IPS-NIHi7 (cell line): ENCODE measurements at regions not wholly inside any gene's neighbourhood (a gene's known extent, or its start where the extent isn't known, plus 50 kb on each side); places are given as distances from the start of the nearest gene placed in this dataset.
"Not testable (repeated sequence)": the region's sequence is repeated elsewhere in the genome, so short reads cannot be mapped to it uniquely, and the experiment has no call there.

ENCODE experiments used
- DNase-seq: peaks from one replicate; pipeline ENCODE4 v3.0.0; 2012; ENCODE audit warnings: mixed read lengths; ENCODE audit errors: extremely low spot score

DNA sequence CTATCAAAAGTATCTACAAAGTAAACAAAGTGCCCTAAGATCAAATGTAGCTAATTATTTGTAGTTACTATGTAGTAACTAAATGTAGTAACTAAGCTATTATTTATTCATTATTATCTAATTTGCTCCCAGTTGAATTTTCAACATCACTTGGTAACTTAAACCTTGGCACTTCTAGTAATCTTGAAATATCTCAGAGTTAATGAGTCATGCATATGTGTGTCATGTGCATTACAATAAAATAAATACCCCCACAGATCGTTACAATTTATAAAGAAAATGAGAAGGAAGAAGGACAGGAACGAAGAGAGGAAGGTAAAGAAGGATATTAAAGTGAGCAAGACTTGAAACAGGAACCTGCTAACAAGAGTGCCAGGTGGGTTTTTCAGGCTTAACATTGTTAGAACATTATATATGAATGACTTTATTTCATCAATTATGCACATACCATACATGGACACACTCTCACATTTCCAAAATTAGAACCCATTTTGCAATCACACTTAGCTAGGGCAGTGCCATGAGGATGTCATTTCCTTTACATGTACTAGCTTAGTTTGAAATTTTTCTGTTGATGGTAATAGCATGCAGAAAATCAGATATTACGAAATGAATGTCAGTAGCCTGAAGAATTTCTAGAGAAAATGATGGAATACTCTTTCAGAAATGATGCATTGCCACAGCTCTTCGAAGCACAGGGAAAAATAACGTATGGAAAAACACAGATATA is 1670.4 kb upstream of the AGA start:
- no peak for DNase-seq

DNA sequence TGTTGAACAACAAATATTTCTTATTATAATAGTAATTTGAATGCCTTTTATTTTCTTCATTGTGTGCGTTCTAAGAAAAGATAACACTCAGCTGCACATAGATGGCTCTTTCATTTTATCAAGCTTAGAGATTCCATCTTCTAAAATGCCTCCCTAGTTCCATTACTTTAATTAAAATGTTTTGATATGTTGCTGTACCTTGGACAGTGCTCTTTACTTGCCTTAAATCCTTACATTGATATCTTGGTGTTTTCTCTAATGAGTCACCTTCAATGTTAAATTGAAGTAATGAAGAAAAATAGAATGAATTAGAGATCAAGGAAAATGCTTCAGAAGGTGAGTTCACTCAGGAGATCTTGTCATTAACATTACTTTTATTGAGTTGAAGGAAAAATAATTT is 1672.4 kb upstream of the AGA start:
- DNase-seq, result no peak

DNA sequence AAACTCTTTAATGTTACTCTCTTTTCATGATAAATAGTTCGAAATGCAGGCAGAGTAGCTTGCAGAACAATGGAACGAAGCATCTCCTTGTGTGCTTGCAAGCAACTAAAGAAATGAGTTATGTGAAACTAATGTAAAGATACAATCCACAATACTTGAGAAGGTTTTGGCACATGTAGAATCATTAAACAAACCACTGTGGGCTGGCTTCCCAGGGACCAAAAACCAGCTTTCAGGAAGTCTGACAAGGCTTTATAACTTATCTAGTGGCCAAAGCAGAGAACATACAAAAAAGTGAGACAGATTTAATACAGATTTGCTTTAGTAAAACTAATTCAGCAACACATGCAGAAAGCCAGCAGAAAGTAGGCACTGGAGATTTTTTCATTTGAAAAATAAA is 1673.8 kb upstream of the AGA start:
- DNase-seq, result no peak

DNA sequence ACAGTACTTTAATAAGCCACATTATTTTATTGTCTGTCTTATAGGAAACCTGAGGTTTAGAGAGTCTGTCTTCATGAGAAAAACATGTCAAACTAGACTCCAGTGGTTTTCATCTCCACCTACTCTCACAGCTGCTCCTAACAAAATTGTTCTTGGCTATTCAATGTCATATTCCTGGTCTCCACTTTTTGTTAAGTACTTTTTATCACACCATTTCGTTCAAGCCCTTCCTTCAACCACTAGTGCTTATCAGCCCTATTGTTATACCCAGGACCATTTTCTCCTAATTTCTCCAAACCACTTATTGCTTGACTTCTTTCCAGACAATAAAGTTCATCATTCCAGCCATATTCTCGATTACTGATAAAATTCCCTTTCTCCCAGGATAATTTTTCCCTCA is 1674.3 kb upstream of the AGA start:
- DNase-seq, result no peak

DNA sequence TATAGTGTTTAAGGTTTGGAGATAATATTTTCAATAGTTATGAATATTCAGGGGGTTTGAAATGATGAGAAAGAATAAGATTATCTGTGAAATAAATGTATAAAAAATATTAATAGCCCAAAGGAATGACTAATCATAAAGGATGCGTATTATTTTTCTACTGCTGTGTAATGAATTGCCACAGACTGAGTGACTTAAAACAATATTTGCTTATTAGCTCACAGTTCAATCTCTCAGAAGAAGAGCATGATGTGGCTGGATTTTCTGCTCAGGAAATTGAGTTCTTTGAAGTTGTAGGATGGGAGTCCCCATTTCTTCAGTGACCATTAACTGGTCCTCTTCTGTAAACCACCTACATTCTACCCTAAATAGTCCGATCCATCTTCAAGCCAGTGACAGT is 1680.8 kb upstream of the AGA start:
- no peak for DNase-seq

DNA sequence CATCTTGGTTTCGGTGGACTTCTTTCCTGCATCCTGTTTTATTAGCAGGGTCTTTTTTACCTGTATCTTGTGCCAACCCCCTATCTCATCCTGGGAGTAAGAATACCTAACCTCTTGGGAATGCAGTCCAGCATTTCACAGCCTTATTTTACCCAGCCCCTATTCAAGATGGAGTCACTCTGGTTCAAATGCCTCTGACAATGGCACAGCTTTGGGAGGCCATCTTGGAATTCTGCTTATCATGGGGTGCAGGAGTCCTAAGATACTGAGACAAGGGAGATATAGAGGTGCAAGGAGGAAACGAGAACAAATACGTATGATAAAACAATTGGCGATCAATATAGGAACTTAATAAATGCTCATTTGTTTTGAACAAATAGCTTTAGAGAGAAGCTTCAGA is 1682.2 kb upstream of the AGA start:
- no peak for DNase-seq

DNA sequence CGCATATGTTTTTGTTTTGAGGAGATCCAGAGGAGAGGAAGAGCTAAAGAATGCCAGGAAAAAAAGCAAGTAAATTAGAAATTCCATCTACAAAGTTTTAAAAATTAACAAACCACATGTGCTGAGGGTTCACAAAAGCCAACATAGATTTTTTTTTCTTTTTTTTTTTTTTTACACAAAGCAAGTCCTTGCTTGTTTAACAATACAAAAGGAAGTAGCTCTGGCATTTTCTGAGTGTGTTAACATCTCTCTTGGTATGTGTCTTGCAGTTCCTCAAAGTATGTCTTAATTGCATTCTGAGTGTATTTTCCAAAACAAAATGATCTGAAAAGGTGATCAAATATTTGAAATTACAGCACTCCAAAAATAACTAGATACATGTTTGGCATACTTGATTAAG is 1682.7 kb upstream of the AGA start:
- DNase-seq, result no peak

DNA sequence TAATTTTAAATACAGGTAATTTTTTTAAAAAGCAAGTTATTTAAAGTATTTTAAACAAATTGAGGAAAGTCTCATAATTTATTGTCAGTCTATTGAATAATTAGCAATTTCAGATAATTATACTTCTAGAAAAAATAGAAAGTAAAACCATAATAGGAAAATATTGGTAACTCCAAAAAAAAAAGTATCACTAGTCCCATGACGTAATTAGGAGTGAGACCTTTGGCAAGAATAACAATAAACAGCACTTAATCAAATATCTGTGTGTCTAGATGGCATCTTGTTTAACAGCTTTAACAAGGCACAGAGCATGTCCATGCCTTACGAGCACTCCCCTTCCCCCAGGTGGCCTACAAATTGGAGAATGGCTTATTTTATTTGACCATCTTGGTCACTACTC is 1683.6 kb upstream of the AGA start:
- DNase-seq, result no peak

DNA sequence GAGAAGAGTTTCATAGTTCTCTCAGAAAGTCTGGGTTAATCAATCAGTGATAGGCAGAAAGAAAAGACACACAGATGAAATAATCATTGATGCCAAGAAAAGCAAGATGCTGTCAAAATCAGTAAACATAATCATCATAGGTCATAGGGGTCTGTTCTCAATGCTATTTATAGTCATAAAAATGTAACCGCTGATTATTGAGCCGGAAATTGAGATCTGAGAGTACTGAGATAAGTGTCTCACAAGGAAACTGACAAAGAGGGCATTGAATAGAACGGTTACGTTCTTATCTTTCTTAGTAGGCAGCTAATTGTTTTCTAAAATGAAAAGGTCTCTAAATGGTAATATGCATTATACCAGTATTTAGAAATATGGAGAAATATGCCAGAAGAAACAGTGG is 1686.1 kb upstream of the AGA start:
- DNase-seq, result no peak

DNA sequence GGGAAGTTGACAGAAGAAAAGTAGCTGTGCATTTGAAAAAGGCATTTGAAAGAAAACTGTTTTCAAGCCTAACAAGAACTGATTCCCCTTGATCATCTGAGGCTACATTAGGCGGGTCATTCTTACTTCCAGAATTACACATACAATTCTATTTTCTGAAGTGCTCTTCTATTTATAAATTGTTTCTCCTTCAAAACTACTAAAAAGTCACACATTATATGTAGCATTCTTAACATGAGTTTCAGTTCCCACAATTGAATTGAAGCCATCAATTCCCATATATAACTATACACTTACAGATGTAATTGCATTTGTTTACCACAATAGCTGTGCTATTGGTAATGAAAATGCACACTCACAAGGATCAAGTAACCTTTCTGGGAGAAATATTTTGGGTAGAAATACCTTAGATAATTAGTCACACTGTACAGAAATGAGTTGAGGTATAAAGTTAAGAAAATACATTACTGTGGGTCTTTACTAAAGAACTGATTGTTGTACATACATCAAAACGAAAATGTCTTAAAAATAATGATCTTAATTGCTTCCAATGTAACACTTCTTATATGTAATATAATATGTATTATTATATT is 1688.0 kb upstream of the AGA start:
- no peak for DNase-seq

DNA sequence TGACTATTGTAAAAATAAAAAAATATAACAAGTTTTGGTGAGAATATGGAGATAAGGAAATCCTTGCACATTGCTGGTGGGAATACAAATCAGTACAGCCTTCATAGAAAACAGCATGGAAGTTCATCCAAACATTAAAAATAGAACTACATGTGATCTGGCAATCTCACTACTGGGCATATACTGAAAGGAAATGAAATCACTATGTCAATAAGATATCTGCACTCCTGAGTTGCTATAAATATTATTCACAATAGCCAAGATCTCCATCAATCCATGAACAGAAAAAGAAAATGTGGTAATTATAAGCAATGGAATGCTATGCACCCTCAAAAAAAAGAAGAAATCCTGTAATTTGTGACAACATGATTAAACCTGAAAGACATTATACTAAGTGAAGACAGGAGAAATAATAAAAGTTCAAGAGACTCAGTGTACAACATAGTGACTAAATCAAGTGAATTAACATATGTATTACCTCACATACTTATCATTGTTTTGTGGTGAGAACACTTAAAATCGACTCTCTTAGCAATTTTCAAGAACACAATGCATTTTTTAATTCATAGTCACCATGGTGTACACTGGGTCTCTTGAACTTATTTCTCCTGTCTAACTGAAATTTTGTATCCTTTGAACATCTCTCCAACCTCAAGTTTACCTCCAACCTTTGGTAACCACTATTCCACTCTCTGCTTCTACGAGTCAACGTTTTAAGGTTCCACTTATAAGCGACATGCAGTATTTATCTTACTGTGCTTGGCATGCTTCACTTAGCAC is 1703.7 kb upstream of the AGA start:
- DNase-seq, result no peak

DNA sequence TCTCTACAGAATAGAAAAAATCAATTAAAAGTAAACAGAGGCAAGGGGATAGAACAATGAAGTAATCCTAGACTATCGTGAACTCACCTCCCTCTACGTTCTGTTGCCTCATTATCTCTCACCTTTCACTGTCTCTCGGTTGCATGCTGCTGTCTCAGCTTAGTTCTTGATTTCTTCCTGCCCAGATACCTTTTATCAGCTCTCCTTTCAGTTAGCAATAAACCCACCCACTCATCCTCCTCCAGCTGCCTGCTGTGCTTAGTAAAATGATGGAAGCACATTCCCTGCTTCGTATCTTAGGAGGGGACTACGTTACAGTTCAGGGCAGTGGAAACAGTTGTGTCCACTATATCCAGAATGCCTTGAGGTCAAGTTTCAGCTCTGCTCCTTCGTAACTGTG is 1709.5 kb upstream of the AGA start:
- DNase-seq, result peak; percentile 11

DNA sequence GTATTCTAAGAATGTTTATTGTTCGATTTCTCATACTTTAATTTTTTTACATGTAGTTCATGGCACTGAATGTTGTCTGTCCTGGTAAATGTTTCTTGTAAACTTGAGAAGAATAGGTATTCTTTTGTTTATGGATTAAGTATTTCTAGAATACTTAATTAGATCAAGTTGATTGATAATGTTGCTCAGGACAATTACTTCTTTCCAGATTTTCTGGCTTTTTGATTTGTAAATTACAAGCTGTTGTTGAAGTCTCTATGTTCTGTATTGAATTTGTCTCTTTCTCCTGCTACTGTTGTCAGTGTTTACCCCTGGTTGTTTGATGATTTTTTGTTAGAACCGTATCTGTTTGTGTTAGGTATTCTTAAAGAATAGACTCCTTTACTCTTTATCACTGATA is 1720.9 kb upstream of the AGA start:
- DNase-seq, result no peak

DNA sequence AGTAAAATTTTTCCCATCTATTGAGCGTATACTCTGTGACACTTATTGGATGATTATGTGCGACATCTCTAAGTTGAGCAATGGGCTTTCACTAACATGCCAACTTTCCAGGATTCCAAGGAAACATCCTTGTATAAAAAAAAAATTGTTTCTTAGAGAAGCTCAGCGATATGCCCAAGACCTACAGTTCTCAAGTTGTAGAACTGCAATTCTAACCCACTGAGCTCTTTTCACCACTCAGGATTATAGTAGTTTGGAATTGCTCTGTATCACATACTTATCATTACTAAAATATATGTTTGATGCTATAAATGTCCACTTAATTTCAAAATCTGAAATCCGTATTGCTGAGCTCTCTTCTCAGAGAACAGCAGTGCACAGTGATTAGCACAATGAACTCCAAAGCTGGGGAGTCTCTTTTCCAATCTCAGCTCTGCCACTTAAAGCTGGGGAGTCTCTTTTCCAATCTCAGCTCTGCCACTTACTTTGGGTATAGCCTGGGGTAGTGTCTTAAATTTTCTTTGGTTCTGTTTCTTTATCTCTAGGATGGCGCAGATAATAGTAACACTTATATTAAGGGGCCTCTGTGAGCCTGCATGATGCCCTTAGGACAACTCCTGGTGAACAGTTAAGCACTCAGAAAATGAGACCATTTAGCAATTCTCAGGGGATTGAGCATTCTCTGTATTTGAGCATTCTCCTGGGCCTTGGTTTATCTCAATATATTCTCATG is 1722.2 kb upstream of the AGA start:
- no peak for DNase-seq

DNA sequence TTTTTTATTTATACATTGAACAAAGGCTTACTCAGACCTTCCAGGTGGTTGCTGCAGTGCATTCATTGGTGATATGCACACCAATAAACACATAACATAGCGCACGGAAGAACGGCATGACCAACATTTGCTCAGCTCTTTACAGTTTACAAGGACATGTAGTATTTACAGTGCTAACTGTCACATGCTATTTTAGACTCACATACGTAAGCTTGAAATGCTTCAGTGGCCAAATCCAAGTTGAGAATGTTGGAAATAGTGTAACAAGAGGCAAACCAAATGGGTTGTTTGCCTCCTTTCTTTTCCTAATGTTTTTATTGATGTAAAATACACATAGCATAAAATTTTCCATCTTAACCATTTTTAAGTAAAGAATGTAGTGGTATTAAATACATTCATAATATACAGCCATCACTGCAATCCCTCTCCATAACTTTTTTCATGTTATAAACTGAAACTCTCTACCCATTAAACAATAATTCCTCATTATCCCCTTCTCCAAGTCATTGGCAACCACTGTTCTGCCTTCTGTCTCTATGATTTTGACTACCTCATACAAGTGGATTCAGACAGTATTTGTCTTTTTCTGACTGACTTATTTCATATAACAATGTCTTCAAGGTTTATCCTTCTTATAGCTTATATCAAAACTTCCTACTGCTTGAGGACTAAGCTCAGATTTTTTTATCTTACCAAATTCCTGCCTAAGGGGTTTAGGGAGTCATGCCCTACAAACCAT is 1722.9 kb upstream of the AGA start:
- DNase-seq, result no peak

DNA sequence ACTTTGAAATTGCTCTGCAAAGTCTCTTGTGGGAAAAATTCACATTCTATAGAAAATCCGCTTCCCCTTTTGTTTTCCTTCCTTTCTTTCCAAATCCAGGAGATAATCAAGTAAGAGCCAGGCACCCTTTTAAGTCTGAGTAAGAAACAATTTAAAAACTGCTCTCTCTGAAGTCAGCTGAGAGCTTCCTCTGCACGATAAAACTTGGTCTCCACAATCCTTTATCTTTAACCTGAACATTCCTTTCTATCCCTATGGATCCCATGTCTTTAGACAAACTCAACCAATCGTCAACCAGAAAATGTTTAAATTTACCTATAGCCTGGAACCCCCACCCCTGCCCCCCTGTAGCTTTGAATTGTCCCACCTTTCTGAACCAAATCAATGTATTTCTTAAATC is 1723.6 kb upstream of the AGA start:
- no peak for DNase-seq

DNA sequence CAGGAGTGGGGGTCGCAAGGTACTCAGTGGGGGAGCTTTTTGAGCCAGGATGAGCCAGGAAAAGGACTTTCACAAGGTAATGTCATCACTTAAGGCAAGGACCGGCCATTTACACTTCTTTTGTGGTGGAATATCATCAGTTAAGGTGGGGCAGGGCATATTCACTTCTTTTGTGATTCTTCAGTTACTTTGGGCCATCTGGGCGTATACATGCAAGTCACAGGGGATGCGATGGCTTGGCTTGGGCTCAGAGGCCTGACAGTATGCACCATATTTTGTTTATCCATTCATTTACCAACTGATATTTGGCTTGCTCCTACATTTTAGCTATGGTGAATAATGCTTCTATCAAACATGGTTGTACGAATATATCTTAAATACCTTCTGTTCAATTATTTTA is 1728.1 kb upstream of the AGA start:
- DNase-seq, result not testable (repeated sequence)

DNA sequence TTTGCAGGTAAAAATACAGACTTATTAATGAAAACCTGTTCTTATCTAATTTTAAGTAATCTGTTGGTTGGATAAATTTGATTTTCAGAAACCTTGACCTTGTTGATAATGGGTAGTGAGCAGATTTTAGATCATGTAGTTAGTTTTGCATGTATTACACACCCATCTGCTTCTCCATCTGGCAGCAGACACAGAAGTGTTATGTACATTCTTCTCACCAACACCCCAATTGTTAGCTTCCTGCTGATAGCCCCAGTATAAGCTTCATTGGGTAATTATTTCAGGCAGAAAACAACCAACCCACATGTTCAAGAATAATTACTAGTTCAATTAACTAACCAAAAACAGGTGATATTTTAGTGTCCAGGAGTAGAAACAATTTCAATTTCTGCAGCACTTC is 1740.5 kb upstream of the AGA start:
- DNase-seq, result no peak

DNA sequence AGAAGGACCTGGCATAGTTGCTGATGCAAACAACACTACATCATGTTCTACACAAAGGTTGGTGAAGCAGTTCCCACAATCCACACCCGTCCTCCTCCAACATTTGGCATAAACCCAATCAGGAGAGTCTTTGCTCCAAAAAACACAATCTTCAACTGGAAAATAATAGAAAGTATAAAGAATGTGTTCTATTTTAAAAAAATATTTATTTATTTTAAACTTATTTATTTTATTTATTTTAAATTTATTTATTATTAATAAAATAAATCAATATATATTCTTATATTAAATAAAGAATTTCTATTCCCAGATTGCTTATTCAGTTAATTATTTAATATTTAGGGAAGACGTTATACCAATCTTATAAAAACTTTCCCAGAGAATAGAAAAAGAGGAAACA is 1753.7 kb upstream of the AGA start:
- no peak for DNase-seq

DNA sequence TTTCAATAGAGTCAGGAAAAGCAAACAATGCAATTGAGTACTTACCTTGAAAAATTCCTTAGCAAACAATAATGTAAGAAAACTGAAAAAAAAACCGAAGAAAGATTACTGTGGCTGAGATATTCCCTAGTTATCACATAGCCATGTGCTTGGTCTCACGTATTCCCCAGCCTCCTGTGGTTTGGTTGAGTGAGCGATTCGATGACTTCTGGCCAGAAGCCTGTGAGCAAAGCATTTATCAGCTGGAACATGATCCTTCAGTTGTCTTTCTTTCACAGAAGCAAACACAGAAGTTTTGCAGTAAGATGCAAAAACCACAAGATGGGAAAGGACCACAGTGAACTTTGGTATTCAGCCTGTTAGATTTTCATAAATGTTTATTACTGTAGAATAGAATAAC is 1754.3 kb upstream of the AGA start:
- DNase-seq, result peak; percentile 22

DNA sequence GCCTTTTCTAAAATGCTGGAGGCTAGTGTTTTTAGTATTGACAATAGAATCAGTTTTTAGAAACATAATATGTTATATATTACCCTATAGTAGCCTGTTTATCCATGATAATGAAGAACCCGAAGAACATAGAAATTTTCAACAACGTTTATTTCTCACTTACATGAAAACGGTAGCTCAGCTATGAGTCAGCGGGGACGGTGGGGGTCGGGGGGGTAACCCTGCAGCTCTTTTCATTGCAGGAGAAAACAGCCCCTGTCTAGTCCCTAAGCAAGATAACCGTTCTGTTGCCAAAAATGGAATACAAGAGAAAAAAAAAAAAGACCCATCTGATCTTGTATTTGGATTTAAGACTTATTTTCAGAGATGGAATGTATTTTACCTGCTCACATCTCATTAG is 1758.4 kb upstream of the AGA start:
- DNase-seq, result no peak

DNA sequence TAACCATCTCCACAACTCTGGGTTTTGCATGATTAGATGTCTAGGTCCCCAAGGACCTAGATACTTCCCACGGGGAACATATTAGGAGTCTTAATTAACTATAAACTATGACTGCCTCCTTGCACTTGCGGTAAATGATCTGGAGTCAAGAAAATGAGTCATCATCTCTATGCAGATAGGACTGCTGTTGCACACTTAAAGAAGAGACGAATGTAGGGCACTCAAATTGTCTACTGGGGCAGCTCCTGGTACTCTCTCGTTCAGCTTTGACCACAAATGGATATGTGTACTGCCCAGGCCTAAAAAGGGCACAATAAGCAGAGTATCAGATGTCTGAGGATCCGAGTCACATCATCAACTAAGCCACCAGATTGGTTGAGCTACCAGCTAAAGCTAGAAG is 1783.4 kb upstream of the AGA start:
- DNase-seq, result no peak
